ENCODE measurements at regions not wholly inside any gene's neighbourhood (a gene's known extent, or its start where the extent isn't known, plus 50 kb on each side); places are given as distances from the start of the nearest gene placed in this dataset.

DNA sequence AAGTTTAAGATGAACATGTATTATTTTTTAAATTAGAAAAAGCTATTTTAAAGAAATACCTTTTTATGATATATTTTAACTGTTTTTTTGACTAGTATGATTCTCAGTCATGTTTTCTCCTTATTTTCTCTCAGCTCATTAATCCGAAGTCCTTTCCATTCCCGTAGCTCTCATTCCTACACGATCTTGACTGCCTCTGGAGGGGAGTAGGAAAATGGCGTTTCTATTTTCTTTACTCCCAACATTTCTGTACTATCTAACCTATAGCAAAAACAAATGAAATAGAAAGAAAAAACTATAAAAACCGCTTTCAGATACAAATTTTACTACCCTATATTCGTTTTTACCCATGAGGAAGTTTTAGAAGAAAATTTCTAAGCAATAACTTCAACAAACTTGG lies 343.8 kb downstream of the RBM26 start:
- intact Hi-C loops (cut with DNase I) = no loop called here
- TF ChIP-seq, protein P1, sequence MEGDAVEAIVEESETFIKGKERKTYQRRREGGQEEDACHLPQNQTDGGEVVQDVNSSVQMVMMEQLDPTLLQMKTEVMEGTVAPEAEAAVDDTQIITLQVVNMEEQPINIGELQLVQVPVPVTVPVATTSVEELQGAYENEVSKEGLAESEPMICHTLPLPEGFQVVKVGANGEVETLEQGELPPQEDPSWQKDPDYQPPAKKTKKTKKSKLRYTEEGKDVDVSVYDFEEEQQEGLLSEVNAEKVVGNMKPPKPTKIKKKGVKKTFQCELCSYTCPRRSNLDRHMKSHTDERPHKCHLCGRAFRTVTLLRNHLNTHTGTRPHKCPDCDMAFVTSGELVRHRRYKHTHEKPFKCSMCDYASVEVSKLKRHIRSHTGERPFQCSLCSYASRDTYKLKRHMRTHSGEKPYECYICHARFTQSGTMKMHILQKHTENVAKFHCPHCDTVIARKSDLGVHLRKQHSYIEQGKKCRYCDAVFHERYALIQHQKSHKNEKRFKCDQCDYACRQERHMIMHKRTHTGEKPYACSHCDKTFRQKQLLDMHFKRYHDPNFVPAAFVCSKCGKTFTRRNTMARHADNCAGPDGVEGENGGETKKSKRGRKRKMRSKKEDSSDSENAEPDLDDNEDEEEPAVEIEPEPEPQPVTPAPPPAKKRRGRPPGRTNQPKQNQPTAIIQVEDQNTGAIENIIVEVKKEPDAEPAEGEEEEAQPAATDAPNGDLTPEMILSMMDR (IDR thresholded peaks at IDR 0.05) = no peak
- H3K27ac ChIP-seq = no peak overlapping the region
- no peak for DNase-seq
- no peaks in the 10 kb centered on the region for H3K36me3 ChIP-seq
- H3K27me3 ChIP-seq = no peaks in the 10 kb centered on the region
- H3K9ac ChIP-seq (ENCODE audit: low read depth in 2 of 2, low read length in 2 of 2) = no peak overlapping the region
- H3K9me3 ChIP-seq = no peaks in the 10 kb centered on the region
- no peaks in the 10 kb centered on the region for H3K4me1 ChIP-seq
- no peak overlapping the region for H3K4me3 ChIP-seq

DNA sequence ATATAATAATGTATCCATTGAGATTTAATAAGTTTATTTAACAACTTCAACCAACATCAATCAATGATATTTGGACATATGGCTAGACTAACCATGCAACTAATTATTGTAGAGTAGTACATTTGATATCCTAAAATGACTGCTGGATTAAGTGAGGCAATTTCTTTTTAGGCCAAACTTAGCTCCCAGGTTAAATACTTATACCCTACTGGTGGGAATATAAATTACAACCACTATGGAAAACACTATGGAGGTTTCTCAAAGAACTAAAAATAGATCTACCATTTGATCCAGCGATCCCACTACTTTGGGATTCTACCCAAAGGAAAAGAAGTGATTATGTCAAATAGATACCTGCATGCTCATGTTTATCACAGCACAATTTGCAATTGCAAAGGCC lies 345.8 kb downstream of the RBM26 start:
- no peaks in the 10 kb centered on the region for H3K36me3 ChIP-seq
- TF ChIP-seq, protein P1 (IDR thresholded peaks at IDR 0.05) = no peak
- intact Hi-C loops (cut with DNase I) = no loop called here
- no peak for DNase-seq
- H3K4me1 ChIP-seq = no peaks in the 10 kb centered on the region
- H3K27me3 ChIP-seq = no peaks in the 10 kb centered on the region
- H3K27ac ChIP-seq = no peak overlapping the region
- no peak overlapping the region for H3K4me3 ChIP-seq
- no peaks in the 10 kb centered on the region for H3K9me3 ChIP-seq
- no peak overlapping the region for H3K9ac ChIP-seq (ENCODE audit: low read depth in 2 of 2, low read length in 2 of 2)

DNA sequence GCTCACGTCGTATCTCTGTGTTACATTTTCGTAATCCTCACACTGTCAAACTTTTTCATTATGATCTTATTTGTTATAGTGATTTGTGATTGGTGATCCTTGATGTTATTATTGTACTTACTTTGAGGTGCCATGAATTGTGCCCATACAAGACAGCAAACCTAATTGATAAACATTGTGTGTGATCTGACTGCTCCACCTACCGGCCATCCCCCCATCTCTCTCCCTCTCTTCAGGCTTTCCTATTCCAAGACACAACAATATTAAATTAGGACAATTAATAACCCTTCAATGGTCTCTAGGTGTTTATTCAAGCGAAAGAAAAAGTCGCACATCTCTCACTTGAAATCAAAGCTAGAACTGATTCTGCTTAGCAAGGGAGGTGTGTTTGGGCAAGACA lies 349.3 kb downstream of the RBM26 start:
- no peak overlapping the region for H3K9ac ChIP-seq (ENCODE audit: low read depth in 2 of 2, low read length in 2 of 2)
- no peaks in the 10 kb centered on the region for H3K4me1 ChIP-seq
- no peak overlapping the region for H3K4me3 ChIP-seq
- no peak for DNase-seq
- H3K27ac ChIP-seq = no peak overlapping the region
- TF ChIP-seq, protein P1 (IDR thresholded peaks at IDR 0.05) = no peak
- no peaks in the 10 kb centered on the region for H3K9me3 ChIP-seq
- H3K36me3 ChIP-seq = no peaks in the 10 kb centered on the region
- intact Hi-C loops (cut with DNase I) = no loop called here
- H3K27me3 ChIP-seq = no peaks in the 10 kb centered on the region

DNA sequence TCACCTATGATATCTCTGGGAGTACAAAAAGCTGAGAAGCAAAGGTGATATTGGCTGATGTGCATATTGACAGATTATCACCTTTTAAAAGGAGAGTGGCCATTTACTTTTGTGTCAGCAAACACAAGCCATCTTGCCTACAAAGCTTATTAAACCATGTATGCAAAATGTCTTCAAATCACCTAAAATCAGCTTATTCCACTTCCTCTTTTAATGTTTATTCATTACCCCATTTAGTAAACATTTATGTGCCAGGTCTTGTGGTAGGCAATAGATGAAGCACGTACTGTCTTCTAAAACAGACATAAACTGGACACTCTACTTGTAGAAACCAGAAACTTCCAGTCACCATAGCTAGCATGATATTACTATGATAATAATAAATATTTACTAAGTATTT lies 354.6 kb downstream of the RBM26 start:
- Histone ChIP-seq H3K27me3 (no peaks in the 10 kb centered on the region), H3K36me3 (no peaks in the 10 kb centered on the region), H3K4me1 (no peaks in the 10 kb centered on the region), H3K9ac (ENCODE audit: low read depth in 2 of 2, low read length in 2 of 2) (no peak overlapping the region), H3K27ac (no peak overlapping the region), H3K4me3 (no peak overlapping the region), H3K9me3 (no peaks in the 10 kb centered on the region)
- intact Hi-C loops (cut with DNase I) = no loop called here
- DNase-seq = no peak
- TF ChIP-seq, protein P1 (IDR thresholded peaks at IDR 0.05) = no peak

DNA sequence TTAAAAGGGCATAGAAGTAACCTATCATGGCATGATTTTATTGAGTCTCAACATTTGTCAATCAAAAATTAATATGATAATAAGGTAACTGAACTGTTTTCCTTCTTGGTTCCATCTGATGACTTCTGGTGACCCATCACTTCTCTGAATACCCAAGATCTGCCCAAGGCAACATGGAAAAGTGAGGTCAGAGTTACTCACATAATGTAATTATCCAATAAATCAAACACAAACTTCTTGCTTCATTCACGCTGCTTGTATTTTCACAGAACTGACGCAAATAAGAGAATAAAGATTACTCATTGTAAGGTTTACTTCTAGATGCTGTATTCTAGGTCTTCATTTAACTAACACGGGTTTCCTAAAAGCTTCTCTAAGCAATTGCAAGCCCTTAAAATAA lies 361.6 kb downstream of the RBM26 start:
- TF ChIP-seq, protein P1 (IDR thresholded peaks at IDR 0.05) = no peak

DNA sequence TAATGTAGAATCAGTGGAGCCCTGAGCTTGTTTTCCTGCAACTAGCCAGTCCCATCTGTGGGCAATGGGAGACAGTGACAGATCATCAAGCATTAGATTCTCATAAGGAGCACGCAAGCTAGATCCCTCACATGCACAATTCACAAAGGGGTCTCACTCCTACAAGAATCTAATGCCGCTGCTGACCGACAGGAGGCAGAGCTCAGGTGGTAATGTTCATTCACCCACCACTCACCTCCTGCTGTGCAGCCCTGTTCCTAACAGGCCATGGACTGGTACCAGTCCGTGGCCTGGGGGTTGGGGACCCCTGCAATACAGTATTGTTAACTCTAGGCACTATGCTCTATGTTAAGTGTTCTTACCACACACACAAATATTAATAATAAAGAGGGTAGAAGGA lies 362.8 kb downstream of the RBM26 start:
- TF ChIP-seq, protein P1 (IDR thresholded peaks at IDR 0.05) = no peak

More for the DNA sequence above, 361.6 kb downstream of the RBM26 start:
- Histone ChIP-seq H3K4me1 (no peaks in the 10 kb centered on the region), H3K9me3 (no peaks in the 10 kb centered on the region), H3K4me3 (no peak overlapping the region), H3K27me3 (no peaks in the 10 kb centered on the region), H3K36me3 (no peaks in the 10 kb centered on the region), H3K9ac (ENCODE audit: low read depth in 2 of 2, low read length in 2 of 2) (no peak overlapping the region), H3K27ac (no peak overlapping the region)
- no peak for DNase-seq
- intact Hi-C loops (cut with DNase I) = no loop called here

More for the DNA sequence above, 362.8 kb downstream of the RBM26 start:
- Histone ChIP-seq H3K36me3 (no peaks in the 10 kb centered on the region), H3K9me3 (no peaks in the 10 kb centered on the region), H3K27me3 (no peaks in the 10 kb centered on the region), H3K4me1 (no peaks in the 10 kb centered on the region), H3K27ac (no peak overlapping the region), H3K9ac (ENCODE audit: low read depth in 2 of 2, low read length in 2 of 2) (no peak overlapping the region), H3K4me3 (no peak overlapping the region)
- no peak for DNase-seq
- intact Hi-C loops (cut with DNase I) = no loop called here
